GM10266 (cell line): ENCODE measurements at regions not wholly inside any gene's neighbourhood (a gene's known extent, or its start where the extent isn't known, plus 50 kb on each side); places are given as distances from the start of the nearest gene placed in this dataset.

Experiments
- DNase-seq: peaks from one replicate; pipeline ENCODE4 v3.0.0; 2012; ENCODE audit errors: extremely low spot score
- CTCF ChIP-seq: IDR thresholded peaks from 2 replicates; pipeline ENCODE4 v1.5.1; 2012; ENCODE audit warnings: mild to moderate bottlenecking, low read depth; ENCODE audit not compliant: control insufficient read depth, insufficient read depth; ENCODE audit errors: missing control alignments

GRCh38 chr10:120978589-120979252 is 127.6 kb downstream of the WDR11 start:
- no peak for TF ChIP-seq CTCF
- DNase-seq: no peak

- TF ChIP-seq CTCF: no peak
- no peak for DNase-seq
Observed at GRCh38 chr10:120979435-120980278, 128.5 kb downstream of the WDR11 start.

- no peak for TF ChIP-seq CTCF
Observed at GRCh38 chr10:120980279-120981255, 129.4 kb downstream of the WDR11 start.

GRCh38 chr10:120981601-120982391 is 130.6 kb downstream of the WDR11 start:
- TF ChIP-seq CTCF: no peak
- DNase-seq: no peak

More at GRCh38 chr10:120980279-120981255, 129.4 kb downstream of the WDR11 start:
- no peak for DNase-seq

GRCh38 chr10:120982507-120982906 is 131.3 kb downstream of the WDR11 start:
- DNase-seq: no peak
- TF ChIP-seq CTCF: no peak

- DNase-seq: no peak
Observed at GRCh38 chr10:120983721-120984120, 132.6 kb downstream of the WDR11 start.

More at GRCh38 chr10:120983721-120984120, 132.6 kb downstream of the WDR11 start:
- no peak for TF ChIP-seq CTCF
